ENCODE measurements at regions not wholly inside any gene's neighbourhood (a gene's known extent, or its start where the extent isn't known, plus 50 kb on each side); places are given as distances from the start of the nearest gene placed in this dataset.
"Not testable (repeated sequence)": the region's sequence is repeated elsewhere in the genome, so short reads cannot be mapped to it uniquely, and the experiment has no call there.

DNA sequence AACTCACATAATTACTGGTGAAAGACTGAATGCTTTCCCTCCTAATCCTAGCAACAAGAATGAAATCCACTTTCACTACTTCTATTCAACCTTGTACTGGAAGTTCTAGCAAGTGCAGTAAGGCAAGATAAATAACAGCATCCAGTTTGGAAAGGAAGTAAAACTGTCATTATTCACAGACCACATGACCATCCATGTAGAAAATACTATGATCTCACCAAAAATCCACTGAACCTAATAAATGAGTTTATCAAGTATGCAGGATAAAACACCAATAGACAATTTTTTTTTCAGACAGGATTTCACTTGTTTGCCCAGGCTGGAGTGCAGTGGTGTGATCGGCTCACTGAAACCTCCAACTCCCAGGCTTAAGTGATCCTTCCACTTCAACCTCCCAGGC lies 117.7 kb downstream of the TMEM167A start:
- DNase-seq, result no peak
- intact Hi-C loops (cut with DNase I), result no loop called here

DNA sequence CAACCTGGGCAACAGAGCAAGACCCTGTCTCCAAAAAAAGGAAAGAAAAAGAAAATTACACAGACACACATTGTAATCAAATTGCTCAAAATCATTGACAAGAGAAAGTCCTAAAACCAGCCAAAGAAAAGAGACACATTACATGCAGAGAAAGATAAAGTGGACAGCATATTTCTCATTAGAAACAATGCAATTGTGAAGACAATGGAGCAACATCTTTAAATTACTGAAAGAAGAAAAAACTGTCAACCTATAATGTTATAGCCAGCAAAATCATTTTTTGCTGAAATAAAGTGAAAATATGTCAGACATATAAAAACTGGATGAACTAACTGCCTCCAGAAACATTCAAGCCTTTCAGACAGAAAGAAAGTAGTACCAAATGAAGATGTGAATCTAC lies 120.6 kb downstream of the TMEM167A start:
- DNase-seq, result no peak
- intact Hi-C loops (cut with DNase I), result no loop called here

DNA sequence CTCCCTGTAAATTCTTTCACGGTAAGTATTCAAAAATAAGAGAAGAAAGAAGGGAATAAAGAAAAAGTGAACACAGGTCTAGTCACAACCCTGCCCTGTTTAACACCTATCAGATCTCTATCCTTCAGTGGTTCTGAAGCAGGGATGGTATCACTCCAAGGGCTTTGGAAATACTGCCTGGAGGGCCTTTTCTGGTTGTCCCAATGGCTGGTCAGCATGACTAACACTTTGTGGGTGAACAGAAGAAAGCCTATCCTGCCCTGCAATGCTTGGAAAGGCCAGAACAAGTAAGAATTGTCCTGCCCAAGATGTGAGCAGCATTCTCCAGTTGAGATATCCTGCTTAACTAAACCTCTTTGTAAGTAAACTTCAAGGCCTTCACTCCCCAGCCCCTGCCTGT lies 124.9 kb downstream of the TMEM167A start:
- DNase-seq, result no peak
- intact Hi-C loops (cut with DNase I), result no loop called here

DNA sequence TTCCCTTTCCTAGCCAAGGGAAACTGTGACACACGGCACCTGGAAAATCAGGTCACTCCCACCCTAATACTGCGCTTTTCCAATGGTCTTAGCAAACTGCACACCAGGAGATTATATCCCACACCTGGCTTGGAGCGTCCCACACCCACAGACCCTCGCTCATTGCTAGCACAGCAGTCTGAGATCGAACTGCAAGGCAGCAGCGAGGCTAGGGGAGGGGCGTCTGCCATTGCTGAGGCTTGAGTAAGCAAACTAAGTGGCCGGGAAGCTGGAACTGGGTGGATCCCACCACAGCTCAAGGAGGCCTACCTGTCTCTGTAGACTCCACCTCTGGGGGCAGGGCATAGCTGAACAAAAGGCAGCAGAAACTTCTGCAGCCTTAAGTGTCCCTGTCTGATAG lies 132.9 kb downstream of the TMEM167A start:
- DNase-seq, result not testable (repeated sequence)

DNA sequence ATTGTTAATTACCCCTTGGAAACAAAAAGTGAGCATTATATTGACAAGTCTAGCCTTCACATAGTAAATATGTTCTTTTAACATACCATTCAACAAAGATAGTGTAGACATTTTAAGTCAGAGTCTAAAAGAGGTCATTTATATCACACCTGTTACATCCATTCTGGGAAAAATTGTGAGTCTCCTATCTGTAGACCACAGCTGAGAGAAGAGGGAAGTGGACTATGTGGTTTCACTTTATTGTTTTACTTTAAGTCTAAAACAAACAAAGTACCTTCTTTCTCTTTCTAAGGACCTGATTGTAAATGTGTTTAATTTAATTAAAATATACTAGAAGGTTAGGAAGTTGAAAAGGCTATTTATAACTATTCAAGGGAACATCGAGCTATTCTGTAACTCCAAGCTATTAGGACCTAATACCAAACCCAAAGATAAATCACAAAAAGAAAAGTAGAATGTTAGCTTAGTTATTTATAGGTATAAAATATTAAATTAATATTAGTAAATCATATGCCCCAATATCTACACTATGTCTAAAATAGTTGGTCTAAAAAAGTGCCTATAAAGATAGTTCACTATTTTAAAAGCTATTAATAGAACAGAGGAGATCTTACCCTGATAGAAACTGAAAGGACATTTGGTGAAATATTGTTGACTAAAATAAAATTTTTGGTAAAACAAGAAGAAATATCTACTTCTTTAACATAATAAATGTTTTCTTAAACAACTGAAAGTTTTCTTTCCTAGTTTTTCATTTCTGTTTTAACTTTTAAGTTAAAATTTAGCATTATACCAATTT lies 134.9 kb downstream of the TMEM167A start:
- intact Hi-C loops (cut with DNase I), result no loop called here

More for the DNA sequence above, 132.9 kb downstream of the TMEM167A start:
- intact Hi-C loops (cut with DNase I), result not testable (repeated sequence)

DNA sequence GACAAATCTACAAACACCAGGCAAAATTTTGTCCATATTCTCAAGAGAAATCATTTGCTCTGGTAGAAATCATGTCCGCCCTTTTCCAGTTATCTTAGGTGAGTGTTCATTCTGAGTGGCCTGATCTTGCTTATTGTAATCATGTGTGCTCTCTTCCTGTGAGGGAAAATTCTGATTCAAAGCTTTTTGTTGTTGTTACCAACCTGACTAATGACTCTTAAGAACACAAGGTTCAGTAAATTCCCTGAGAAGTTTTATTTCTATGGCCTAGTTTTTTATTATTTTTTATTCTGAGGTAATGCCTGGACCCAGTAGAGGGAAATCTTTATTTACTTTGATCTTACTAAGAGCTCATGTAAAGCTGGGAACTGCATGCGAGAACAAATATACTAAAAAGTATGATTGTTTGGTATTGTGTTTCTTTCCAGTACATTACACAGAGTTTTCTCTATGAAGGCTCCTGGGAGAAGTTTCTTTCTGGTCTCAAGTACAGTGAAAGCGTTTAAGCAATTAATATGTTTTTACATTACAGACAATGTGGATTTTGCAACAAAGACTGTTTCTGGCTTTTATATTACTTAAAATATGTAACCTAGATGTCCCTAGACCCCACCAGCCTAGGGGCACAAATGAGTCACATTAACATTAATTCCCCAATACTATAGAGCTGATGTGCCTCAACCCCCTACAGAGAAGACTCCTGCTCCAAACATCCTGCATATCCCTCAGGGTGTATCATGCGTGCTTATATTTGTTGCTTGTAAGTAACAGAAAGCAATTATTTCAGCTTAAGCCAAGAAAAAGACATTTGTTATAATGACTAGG lies 138.1 kb downstream of the TMEM167A start:
- intact Hi-C loops (cut with DNase I), result no loop called here
- no peak for DNase-seq

More for the DNA sequence above, 134.9 kb downstream of the TMEM167A start:
- DNase-seq, result no peak

DNA sequence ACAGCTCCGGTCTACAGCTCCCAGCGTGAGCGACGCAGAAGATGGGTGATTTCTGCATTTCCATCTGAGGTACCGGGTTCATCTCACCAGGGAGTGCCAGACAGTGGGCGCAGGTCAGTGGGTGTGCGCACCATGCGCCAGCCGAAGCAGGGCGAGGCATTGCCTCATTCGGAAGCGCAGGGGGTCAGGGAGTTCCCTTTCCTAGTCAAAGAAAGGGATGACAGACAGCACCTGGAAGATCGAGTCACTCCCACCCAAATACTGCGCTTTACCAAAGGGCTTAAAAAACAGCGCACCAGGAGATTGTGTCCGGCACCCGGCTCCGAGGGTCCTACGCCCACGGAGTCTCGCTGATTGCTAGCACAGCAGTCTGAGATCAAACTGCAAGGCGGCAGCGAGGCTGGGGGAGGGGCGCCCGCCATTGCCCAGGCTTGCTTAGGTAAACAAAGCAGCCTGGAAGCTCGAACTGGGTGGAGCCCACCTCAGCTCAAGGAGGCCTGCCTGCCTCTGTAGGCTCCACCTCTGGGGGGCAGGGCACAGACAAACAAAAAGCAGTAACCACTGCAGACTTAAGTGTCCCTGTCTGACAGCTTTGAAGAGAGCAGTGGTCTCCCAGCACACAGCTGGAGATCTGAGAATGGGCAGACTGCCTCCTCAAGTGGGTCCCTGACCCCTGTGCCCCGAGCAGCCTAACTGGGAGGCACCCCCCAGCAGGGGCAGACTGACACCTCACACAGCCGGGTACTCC lies 144.5 kb downstream of the TMEM167A start:
- intact Hi-C loops (cut with DNase I), result not testable (repeated sequence)
- DNase-seq, result peak in 1 of 10 donors; percentile 52

DNA sequence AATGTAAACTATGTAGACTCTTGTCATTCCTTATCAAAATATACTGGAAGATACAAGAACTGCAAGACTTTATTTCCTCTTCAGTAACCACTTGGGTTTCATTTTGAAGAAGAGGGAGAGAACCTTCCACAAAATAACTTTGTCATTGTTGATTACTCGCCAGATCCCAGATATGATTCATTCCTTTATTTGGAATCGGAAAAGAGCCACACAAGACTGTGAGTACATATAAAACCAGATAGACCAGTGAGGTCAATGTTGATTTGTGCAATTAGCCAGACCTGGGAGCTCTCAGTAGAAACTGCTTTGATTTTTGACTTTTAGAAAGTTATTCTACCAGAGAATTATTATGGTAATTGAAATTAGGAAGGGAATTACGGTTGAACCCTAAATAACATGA lies 146.1 kb downstream of the TMEM167A start:
- intact Hi-C loops (cut with DNase I), result no loop called here
- DNase-seq, result no peak

DNA sequence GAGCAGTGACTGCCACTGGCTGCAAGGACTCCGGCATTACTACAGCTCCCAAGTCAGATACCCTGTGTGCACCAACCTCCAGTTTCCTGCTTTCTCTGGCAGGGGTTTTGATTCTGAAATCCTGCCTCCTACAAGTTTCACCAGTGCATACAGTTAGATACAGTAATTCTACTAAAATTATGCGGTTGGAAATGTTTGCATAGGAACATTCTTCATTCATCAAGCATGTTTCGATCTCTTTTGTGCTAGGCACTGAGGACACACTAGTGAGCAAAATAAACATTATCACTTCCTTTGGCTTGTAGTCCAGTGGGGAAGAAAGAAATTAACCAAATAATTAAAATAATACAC lies 152.2 kb downstream of the TMEM167A start:
- intact Hi-C loops (cut with DNase I), result no loop called here
- DNase-seq, result no peak

DNA sequence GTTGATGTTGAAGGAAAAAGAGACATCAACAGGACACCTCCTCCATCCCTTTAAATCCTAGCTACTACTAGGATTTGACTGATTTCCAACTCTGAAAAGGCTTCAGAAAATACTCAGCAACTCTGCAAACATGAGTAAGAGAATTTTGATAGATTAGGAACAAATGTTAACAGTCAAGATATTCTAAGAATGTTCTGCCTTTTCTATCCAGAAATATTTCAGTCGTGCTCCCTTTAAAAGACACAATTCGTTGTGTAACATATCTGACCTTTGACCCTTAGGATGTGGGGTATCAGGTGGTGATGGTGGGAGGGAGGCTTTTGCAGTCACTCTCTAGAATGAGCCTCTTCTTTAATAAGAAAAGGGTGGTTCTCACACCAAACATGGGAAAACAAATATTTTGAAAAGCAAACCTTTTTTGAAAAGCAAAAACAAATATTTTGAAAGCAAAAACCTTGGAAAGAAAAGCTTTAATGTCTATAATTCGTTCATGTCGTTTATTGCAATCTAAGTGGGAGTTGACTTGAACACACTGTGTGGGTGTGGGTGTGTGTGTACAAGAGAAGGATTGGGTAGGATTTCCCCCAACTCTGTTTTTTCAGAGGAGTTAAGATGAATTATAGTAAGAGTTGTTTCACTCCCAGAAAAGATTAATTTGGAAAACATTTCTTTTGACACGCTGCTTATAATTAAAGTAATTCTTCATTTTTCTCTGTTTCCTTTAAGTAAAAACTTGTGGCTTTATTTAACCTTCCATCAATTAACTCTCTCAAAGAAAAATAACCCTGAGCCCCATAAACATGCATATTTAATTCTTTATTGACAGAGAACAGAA lies 152.8 kb downstream of the TMEM167A start:
- intact Hi-C loops (cut with DNase I), result no loop called here
- no peak for DNase-seq

DNA sequence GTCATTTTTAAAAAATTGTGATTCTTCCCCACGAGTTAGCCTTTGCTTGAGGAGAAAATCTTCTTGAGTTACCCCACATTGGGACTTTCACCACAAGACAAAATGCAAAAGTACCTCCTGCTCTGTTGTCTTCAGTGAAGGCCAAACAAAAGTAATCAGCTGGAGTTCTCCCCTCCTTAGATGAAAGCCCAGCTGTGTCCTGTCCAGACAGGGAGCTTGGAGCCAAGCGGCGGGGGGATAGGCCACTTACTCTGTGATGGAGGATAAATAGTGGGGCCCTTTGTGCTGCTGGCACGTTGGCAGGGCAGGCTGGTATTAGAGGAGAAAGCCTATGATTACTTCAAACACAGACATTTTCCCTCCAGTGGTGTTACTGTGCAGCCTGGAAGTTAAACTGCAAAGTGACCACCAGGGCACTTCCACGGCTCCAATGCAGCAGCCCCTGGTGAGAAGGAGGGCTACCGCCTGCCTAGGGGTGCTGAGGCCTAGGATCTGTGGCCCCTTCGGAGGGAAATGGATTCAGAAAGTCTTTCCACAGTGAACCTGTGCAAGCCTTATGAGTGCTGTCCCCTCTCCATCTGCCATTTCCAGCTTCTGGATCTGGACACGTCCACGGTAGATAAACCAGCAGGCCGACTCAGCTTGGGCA lies 155.0 kb downstream of the TMEM167A start:
- DNase-seq, result peak; percentile 37 to 95 (median 67)
- intact Hi-C loops (cut with DNase I), result no loop called here

DNA sequence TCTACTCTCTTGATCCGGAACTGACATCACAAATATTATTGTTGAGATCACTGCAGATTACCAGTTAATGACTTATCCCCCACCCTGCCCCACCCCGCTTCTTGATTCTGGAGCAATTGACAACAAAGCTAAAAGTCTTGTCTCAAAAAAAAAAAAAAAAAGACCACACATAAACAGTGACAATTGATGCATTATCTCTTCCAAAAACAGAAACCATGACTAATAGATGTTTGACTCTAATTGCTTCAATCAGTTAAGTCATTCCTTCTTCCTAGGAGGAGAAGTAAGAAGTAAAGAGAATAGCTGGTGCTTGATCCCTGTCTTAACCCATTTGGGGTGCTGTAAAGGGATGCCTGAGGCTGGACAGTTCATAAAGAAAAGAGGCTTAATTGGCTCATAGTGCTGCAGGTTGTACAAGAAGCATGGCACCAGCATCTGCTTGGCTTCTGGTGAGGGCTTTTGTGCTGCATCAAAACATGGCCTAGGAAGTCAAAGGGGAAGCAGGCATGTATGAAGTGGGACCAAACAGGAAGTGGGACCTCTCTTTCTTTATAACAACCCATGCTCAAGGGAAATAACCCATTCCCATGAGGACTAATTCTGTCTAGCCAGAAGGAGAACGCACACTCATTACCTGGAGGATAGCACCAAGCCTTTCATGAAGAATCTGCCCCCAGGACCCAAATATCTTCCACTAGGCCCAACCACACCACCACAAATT lies 158.7 kb downstream of the TMEM167A start:
- intact Hi-C loops (cut with DNase I), result no loop called here
- no peak for DNase-seq

DNA sequence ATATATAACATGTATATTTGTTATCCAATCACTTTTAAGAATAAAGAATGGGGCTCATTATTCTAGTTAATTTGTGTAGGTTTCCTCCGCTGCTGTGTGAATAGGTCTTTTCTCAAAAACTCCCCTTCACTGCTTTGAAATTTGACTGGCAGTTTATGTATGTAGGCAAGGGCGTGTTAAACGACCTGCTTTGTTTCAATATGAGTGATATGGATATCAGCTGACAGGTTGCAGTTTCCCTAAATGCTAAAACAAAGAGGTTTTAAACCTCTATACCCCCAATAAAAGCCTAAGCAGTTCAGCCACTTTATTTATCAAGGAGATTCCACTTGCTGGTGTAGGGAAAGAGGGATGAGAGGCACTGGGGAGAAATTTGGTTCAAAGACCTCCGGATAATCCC lies 159.6 kb downstream of the TMEM167A start:
- intact Hi-C loops (cut with DNase I), result no loop called here
- no peak for DNase-seq

DNA sequence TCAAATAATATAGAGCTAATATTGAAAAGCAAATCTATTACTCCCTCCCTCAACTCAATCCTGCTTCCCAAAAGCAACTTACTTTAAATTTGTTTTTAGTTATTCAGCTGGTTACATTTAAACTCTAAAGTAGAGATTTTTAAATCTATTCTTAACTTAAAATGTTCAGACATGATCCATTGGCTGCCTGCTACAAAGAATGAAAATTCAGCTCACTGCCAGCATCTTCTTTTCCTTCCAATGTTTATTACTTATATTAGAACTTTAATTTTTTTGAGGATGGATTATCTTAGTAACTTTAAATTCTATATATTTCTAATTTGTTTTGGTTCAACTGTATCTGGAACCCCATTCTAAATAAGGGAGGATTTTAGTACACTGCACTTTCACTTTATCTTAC lies 163.2 kb downstream of the TMEM167A start:
- DNase-seq, result no peak
- intact Hi-C loops (cut with DNase I), result no loop called here

DNA sequence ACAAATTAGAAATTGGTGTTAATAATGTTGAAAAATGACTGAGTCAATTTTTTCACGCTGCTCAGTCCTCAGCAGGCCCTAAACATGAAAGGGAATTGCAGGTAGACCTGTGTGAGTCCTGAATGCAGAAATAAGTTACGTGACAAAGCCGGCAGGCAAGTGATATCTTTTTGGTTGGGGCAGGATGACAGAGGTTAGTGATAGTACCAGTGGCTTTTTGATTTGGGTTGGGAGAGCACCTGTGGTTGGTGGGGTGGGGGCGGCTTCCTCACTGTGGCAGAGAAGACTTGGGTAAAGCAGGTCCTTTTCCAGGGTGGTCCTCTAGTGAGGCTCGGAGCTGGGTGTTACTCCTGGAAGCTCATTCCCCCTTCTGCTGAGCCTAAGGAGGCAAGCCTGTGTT lies 164.7 kb downstream of the TMEM167A start:
- DNase-seq, result peak in 2 of 10 donors; percentile 35 to 52
- intact Hi-C loops (cut with DNase I), result no loop called here

DNA sequence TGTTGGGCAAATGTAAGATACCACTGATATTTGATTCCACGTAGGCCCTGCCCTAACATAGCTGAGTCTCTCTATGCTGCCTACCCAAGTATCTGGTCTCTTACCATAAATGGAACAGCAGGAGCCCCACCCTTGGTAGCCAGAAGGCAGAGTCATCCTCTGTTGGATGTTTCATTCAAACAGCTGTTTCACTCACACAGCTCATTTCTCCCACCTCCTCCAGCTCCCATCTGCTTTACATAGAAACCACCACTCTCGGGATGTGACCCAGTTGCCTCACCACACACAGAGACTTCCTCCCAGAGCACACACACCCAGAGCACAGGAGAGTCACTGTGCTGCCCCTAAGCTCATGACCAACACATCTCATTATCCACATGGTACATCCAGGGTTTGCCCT lies 165.3 kb downstream of the TMEM167A start:
- intact Hi-C loops (cut with DNase I), result no loop called here
- peak in 3 of 10 donors; percentile 8 to 39 (median 30) for DNase-seq

DNA sequence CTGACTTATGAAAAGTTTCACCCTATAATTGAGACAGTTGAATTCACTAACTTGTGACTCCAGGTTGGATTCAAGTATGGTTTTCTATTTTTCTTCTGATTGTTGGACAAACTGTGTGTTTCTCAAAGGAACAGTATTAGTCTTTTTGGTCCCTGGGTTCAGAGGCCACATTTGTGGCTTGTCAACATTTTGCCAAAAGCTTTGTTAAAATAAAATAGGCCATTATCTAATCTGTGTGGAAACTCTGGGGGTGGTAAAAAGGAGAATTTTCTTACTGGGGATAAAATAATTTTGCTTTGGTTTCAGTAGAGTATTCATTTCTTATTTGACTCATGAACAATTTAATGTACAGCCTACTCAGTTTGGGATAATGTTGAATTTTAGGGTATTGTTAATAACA lies 166.3 kb downstream of the TMEM167A start:
- intact Hi-C loops (cut with DNase I), result no loop called here
- DNase-seq, result no peak

DNA sequence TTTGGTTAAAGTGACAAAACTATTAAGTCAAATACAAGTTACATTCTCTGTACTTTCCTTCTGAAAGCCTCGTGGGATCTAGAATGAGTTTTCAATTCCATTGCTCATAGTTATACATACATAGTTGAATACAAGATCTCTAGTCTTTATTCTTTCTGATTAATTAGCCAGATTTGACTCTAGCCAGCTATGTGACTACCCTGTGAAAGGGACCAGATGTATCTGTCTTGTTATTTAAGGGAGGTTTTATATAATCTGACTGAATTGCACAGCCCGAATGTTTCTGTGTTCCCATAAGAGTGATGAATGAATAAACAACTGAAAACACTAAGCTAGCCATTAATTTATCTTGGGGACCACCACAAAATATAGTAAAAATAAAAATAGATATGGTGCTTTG lies 166.7 kb downstream of the TMEM167A start:
- DNase-seq, result no peak
- intact Hi-C loops (cut with DNase I), result no loop called here

DNA sequence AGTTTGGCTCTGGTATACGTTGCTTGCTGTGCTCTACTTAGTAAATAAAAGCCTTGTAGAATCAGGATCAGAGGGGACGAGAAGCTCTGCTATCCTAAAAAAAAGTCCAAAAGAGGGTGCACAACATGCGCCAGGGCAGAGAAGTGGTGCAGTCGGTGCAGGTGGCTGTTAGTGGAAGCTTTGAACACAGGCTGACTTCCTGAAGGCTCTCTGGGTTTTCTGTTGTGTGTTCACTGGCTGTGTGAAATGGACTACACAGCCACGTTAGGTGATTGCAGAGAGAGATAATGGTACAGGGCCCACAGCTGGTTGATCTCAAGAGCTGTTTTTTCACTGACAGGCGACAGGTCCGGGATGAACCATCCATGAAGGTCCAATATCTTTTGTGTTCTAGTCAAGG lies 167.4 kb downstream of the TMEM167A start:
- peak in 1 of 10 donors; percentile 28 for DNase-seq
- intact Hi-C loops (cut with DNase I), result no loop called here
